OCI-LY1 (cell line): ENCODE measurements at regions not wholly inside any gene's neighbourhood (a gene's known extent, or its start where the extent isn't known, plus 50 kb on each side); places are given as distances from the start of the nearest gene placed in this dataset.

Source experiments
- EZH2 ChIP-seq: fragments of 200-600 bp; sonication (generic), shearing (Covaris generic); IDR thresholded peaks from 2 replicates; pipeline ENCODE4 v1.8.0; 2017; ENCODE audit warnings: borderline replicate concordance, mixed run types, mild to moderate bottlenecking, antibody characterized with exemption, low read length, moderate library complexity, mixed read lengths
- TF ChIP-seq, protein P1 (sequence below): fragments of 200-600 bp; sonication (generic), shearing (Covaris generic); IDR thresholded peaks from 2 replicates; pipeline ENCODE4 v1.5.1; 2017; ENCODE audit warnings: mild to moderate bottlenecking, antibody characterized with exemption, low read length, moderate library complexity, mixed read lengths

GRCh38 chr3:152177757-152178156 is 91.0 kb upstream of the MBNL1 start:
- TF ChIP-seq, protein P1, sequence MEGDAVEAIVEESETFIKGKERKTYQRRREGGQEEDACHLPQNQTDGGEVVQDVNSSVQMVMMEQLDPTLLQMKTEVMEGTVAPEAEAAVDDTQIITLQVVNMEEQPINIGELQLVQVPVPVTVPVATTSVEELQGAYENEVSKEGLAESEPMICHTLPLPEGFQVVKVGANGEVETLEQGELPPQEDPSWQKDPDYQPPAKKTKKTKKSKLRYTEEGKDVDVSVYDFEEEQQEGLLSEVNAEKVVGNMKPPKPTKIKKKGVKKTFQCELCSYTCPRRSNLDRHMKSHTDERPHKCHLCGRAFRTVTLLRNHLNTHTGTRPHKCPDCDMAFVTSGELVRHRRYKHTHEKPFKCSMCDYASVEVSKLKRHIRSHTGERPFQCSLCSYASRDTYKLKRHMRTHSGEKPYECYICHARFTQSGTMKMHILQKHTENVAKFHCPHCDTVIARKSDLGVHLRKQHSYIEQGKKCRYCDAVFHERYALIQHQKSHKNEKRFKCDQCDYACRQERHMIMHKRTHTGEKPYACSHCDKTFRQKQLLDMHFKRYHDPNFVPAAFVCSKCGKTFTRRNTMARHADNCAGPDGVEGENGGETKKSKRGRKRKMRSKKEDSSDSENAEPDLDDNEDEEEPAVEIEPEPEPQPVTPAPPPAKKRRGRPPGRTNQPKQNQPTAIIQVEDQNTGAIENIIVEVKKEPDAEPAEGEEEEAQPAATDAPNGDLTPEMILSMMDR = no peak
- no peak for TF ChIP-seq EZH2
